ENCODE measurements at regions not wholly inside any gene's neighbourhood (a gene's known extent, or its start where the extent isn't known, plus 50 kb on each side); places are given as distances from the start of the nearest gene placed in this dataset.

- 69% methylated on average over 7 of the region's 7 CpGs for WGBS
- Histone ChIP-seq H3K36me3 (ENCODE audit: control insufficient read depth in 4 of 4, insufficient read depth in 3 of 4, low read depth in 1 of 4, low read length in 3 of 4) (no peaks in the 10 kb centered on the region), H3K4me3 (ENCODE audit: low read depth in 1 of 3, low read length in 3 of 3) (no peak overlapping the region), H3K27ac (ENCODE audit: low read depth in 1 of 2, low read length in 2 of 2) (no peak overlapping the region), H3K27me3 (ENCODE audit: control insufficient read depth in 4 of 4, insufficient read depth in 4 of 4, low read length in 3 of 4) (no peaks in the 10 kb centered on the region), H3K9me3 (ENCODE audit: control insufficient read depth in 4 of 4, low read length in 3 of 4) (no peaks in the 10 kb centered on the region), H3K4me1 (ENCODE audit: control insufficient read depth in 4 of 4, insufficient read depth in 4 of 4, low read length in 3 of 4) (peaks cover 0 to 3% (median 0%) of the 10 kb centered on the region in 4 donors), H3K9ac (ENCODE audit: low read depth in 1 of 2, low read length in 2 of 2) (no peak overlapping the region)
- no peak for DNase-seq (ENCODE audit: low spot score)
- TF ChIP-seq RAD21 (IDR thresholded peaks at IDR 0.05) (no peak), SP1 (IDR thresholded peaks at IDR 0.05) (no peak), GABPA (IDR thresholded peaks at IDR 0.05 in 1 of 2, conservative IDR thresholded peaks at IDR 0.05 in 1 of 2) (no peak), RXRA (IDR thresholded peaks at IDR 0.05) (no peak), HNF4G (IDR thresholded peaks at IDR 0.05) (no peak), TAF1 (conservative IDR thresholded peaks at IDR 0.05) (no peak), HNF4A (conservative IDR thresholded peaks at IDR 0.05) (no peak), FOXA2 (IDR thresholded peaks at IDR 0.05) (no peak)
- TF ChIP-seq, protein P1, sequence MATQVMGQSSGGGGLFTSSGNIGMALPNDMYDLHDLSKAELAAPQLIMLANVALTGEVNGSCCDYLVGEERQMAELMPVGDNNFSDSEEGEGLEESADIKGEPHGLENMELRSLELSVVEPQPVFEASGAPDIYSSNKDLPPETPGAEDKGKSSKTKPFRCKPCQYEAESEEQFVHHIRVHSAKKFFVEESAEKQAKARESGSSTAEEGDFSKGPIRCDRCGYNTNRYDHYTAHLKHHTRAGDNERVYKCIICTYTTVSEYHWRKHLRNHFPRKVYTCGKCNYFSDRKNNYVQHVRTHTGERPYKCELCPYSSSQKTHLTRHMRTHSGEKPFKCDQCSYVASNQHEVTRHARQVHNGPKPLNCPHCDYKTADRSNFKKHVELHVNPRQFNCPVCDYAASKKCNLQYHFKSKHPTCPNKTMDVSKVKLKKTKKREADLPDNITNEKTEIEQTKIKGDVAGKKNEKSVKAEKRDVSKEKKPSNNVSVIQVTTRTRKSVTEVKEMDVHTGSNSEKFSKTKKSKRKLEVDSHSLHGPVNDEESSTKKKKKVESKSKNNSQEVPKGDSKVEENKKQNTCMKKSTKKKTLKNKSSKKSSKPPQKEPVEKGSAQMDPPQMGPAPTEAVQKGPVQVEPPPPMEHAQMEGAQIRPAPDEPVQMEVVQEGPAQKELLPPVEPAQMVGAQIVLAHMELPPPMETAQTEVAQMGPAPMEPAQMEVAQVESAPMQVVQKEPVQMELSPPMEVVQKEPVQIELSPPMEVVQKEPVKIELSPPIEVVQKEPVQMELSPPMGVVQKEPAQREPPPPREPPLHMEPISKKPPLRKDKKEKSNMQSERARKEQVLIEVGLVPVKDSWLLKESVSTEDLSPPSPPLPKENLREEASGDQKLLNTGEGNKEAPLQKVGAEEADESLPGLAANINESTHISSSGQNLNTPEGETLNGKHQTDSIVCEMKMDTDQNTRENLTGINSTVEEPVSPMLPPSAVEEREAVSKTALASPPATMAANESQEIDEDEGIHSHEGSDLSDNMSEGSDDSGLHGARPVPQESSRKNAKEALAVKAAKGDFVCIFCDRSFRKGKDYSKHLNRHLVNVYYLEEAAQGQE (IDR thresholded peaks at IDR 0.05): no peak
- TF ChIP-seq, protein P2, sequence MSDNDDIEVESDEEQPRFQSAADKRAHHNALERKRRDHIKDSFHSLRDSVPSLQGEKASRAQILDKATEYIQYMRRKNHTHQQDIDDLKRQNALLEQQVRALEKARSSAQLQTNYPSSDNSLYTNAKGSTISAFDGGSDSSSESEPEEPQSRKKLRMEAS (IDR thresholded peaks at IDR 0.05): no peak
- TF ChIP-seq, protein P3, sequence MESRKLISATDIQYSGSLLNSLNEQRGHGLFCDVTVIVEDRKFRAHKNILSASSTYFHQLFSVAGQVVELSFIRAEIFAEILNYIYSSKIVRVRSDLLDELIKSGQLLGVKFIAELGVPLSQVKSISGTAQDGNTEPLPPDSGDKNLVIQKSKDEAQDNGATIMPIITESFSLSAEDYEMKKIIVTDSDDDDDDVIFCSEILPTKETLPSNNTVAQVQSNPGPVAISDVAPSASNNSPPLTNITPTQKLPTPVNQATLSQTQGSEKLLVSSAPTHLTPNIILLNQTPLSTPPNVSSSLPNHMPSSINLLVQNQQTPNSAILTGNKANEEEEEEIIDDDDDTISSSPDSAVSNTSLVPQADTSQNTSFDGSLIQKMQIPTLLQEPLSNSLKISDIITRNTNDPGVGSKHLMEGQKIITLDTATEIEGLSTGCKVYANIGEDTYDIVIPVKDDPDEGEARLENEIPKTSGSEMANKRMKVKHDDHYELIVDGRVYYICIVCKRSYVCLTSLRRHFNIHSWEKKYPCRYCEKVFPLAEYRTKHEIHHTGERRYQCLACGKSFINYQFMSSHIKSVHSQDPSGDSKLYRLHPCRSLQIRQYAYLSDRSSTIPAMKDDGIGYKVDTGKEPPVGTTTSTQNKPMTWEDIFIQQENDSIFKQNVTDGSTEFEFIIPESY (IDR thresholded peaks at IDR 0.05): no peak
- TF ChIP-seq, protein P4, sequence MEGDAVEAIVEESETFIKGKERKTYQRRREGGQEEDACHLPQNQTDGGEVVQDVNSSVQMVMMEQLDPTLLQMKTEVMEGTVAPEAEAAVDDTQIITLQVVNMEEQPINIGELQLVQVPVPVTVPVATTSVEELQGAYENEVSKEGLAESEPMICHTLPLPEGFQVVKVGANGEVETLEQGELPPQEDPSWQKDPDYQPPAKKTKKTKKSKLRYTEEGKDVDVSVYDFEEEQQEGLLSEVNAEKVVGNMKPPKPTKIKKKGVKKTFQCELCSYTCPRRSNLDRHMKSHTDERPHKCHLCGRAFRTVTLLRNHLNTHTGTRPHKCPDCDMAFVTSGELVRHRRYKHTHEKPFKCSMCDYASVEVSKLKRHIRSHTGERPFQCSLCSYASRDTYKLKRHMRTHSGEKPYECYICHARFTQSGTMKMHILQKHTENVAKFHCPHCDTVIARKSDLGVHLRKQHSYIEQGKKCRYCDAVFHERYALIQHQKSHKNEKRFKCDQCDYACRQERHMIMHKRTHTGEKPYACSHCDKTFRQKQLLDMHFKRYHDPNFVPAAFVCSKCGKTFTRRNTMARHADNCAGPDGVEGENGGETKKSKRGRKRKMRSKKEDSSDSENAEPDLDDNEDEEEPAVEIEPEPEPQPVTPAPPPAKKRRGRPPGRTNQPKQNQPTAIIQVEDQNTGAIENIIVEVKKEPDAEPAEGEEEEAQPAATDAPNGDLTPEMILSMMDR (IDR thresholded peaks at IDR 0.05; ENCODE audit: low read depth, low read length, missing input control): no peak
Observed at GRCh38 chr4:52244103-52244775, 193.1 kb downstream of the SPATA18 start.

GRCh38 chr4:52244848-52245247 lies 193.7 kb downstream of the SPATA18 start:
- H3K9me3 ChIP-seq (ENCODE audit: control insufficient read depth in 4 of 4, low read length in 3 of 4): no peaks in the 10 kb centered on the region
- TF ChIP-seq, protein P2 (IDR thresholded peaks at IDR 0.05): no peak
- TF ChIP-seq RXRA (IDR thresholded peaks at IDR 0.05) (no peak), YY1 (IDR thresholded peaks at IDR 0.05) (no peak), RAD21 (IDR thresholded peaks at IDR 0.05) (no peak), FOXA1 (IDR thresholded peaks at IDR 0.05) (no peak), HNF4A (conservative IDR thresholded peaks at IDR 0.05) (no peak), HNF4G (IDR thresholded peaks at IDR 0.05) (no peak), GABPA (IDR thresholded peaks at IDR 0.05 in 1 of 2, conservative IDR thresholded peaks at IDR 0.05 in 1 of 2) (no peak), TAF1 (conservative IDR thresholded peaks at IDR 0.05) (no peak)
- TF ChIP-seq, protein P4 (IDR thresholded peaks at IDR 0.05; ENCODE audit: low read depth, low read length, missing input control): no peak
- TF ChIP-seq, protein P1 (IDR thresholded peaks at IDR 0.05): no peak
- H3K9ac ChIP-seq (ENCODE audit: low read depth in 1 of 2, low read length in 2 of 2): no peak overlapping the region
- no peak overlapping the region for H3K4me3 ChIP-seq (ENCODE audit: low read depth in 1 of 3, low read length in 3 of 3)
- no peak for DNase-seq (ENCODE audit: low spot score)
- no peak overlapping the region for H3K27ac ChIP-seq (ENCODE audit: low read depth in 1 of 2, low read length in 2 of 2)
- H3K4me1 ChIP-seq (ENCODE audit: control insufficient read depth in 4 of 4, insufficient read depth in 4 of 4, low read length in 3 of 4): peaks cover 0 to 3% (median 0%) of the 10 kb centered on the region in 4 donors
- no peaks in the 10 kb centered on the region for H3K36me3 ChIP-seq (ENCODE audit: control insufficient read depth in 4 of 4, insufficient read depth in 3 of 4, low read depth in 1 of 4, low read length in 3 of 4)
- WGBS: 61% methylated on average over 3 of the region's 3 CpGs
- no peaks in the 10 kb centered on the region for H3K27me3 ChIP-seq (ENCODE audit: control insufficient read depth in 4 of 4, insufficient read depth in 4 of 4, low read length in 3 of 4)

All from liver (tissue), 8 donors.